H9 (cell line): ENCODE measurements at regions not wholly inside any gene's neighbourhood (a gene's known extent, or its start where the extent isn't known, plus 50 kb on each side); places are given as distances from the start of the nearest gene placed in this dataset.

Experiments
- DNase-seq: peaks from one replicate; pipeline ENCODE4 v3.0.0-alpha.2; 2017
- H2AFZ ChIP-seq: one replicate; pipeline ENCODE4 v1.6.1; 2013; ENCODE audit warnings: mild to moderate bottlenecking, low read length, control low read depth, moderate library complexity
- H2AK5ac ChIP-seq: 2 replicates; pipeline ENCODE4 v1.6.1; 2013; ENCODE audit warnings: low read length, control low read depth, mixed read lengths; ENCODE audit not compliant: insufficient read length
- H2BK120ac ChIP-seq: one replicate; pipeline ENCODE4 v1.6.1; 2013; ENCODE audit warnings: low read depth, mild to moderate bottlenecking, low read length, control low read depth, inconsistent platforms; ENCODE audit not compliant: poor library complexity, severe bottlenecking
- H2BK12ac ChIP-seq: 2 replicates; pipeline ENCODE4 v1.6.1; 2013; ENCODE audit warnings: low read length, control low read depth, mixed read lengths, low read depth; ENCODE audit not compliant: insufficient read length
- H2BK15ac ChIP-seq: 2 replicates; pipeline ENCODE4 v1.6.1; 2013; ENCODE audit warnings: low read depth, low read length, control low read depth
- H2BK20ac ChIP-seq: one replicate; pipeline ENCODE4 v1.6.1; 2013; ENCODE audit warnings: low read depth, mild to moderate bottlenecking, low read length, control low read depth, inconsistent platforms; ENCODE audit not compliant: poor library complexity, severe bottlenecking
- H2BK5ac ChIP-seq: 2 replicates; pipeline ENCODE4 v1.6.1; 2013; ENCODE audit warnings: low read length, control low read depth, mixed read lengths; ENCODE audit not compliant: insufficient read length
- H3K14ac ChIP-seq: 2 replicates; pipeline ENCODE4 v1.6.1; 2013; ENCODE audit warnings: low read length, control low read depth; ENCODE audit not compliant: insufficient read depth
- H3K18ac ChIP-seq: 2 replicates; pipeline ENCODE4 v1.6.1; 2013; ENCODE audit warnings: low read depth, mild to moderate bottlenecking, mixed read lengths, low read length, control low read depth; ENCODE audit not compliant: insufficient read length
- H3K23ac ChIP-seq: 2 replicates; pipeline ENCODE4 v1.6.1; 2013; ENCODE audit warnings: low read length, control low read depth, mixed read lengths, low read depth; ENCODE audit not compliant: insufficient read length
- H3K23me2 ChIP-seq: 2 replicates; pipeline ENCODE4 v1.6.1; 2013; ENCODE audit warnings: low read depth, mild to moderate bottlenecking, mixed read lengths, low read length, control low read depth; ENCODE audit not compliant: insufficient read length, poor library complexity, severe bottlenecking
- H3K27ac ChIP-seq: 2 replicates; pipeline ENCODE4 v1.5.1; 2013; ENCODE audit warnings: low read length, control low read depth, mixed read lengths, low read depth; ENCODE audit not compliant: insufficient read length
- H3K27me3 ChIP-seq: 2 replicates; pipeline ENCODE4 v1.6.1; 2013; ENCODE audit warnings: low read length, control low read depth, inconsistent platforms; ENCODE audit not compliant: insufficient read depth
- H3K4ac ChIP-seq: 2 replicates; pipeline ENCODE4 v1.6.1; 2013; ENCODE audit warnings: low read depth, mild to moderate bottlenecking, control low read depth, inconsistent platforms, low read length, moderate library complexity
- H3K4me1 ChIP-seq: 2 replicates; pipeline ENCODE4 v1.6.1; 2013; ENCODE audit warnings: low read length, control low read depth, inconsistent platforms; ENCODE audit not compliant: insufficient read depth
- H3K4me2 ChIP-seq: 2 replicates; pipeline ENCODE4 v1.6.1; 2013; ENCODE audit warnings: low read length, control low read depth, mixed read lengths; ENCODE audit not compliant: insufficient read length, insufficient read depth
- H3K56ac ChIP-seq: 2 replicates; pipeline ENCODE4 v1.6.1; 2013; ENCODE audit warnings: low read depth, mild to moderate bottlenecking, mixed read lengths, low read length, control low read depth; ENCODE audit not compliant: insufficient read length
- H3K79me1 ChIP-seq: 2 replicates; pipeline ENCODE4 v1.6.1; 2013; ENCODE audit warnings: low read depth, mild to moderate bottlenecking, moderate library complexity, low read length, control low read depth, inconsistent platforms; ENCODE audit not compliant: insufficient read depth, poor library complexity, severe bottlenecking
- H3K79me2 ChIP-seq: 2 replicates; pipeline ENCODE4 v1.6.1; 2013; ENCODE audit warnings: low read length, control low read depth, inconsistent platforms; ENCODE audit not compliant: insufficient read depth
- H3K9ac ChIP-seq: 2 replicates; pipeline ENCODE4 v1.6.1; 2013; ENCODE audit warnings: low read length, control low read depth, mixed read lengths; ENCODE audit not compliant: insufficient read length; ENCODE audit errors: extremely low read depth
- H3K9me3 ChIP-seq: one replicate; pipeline ENCODE4 v1.6.1; 2013; ENCODE audit warnings: low read depth, low read length, inconsistent platforms; ENCODE audit not compliant: control insufficient read depth
- H3T11ph ChIP-seq: one replicate; pipeline ENCODE4 v1.6.1; 2013; ENCODE audit warnings: mild to moderate bottlenecking, low read length, control low read depth, inconsistent platforms
- H4K20me1 ChIP-seq: one replicate; pipeline ENCODE4 v1.6.1; 2013; ENCODE audit not compliant: control insufficient read depth, insufficient read length, insufficient read depth
- H4K5ac ChIP-seq: 2 replicates; pipeline ENCODE4 v1.6.1; 2013; ENCODE audit warnings: low read depth, mild to moderate bottlenecking, mixed read lengths, low read length, control low read depth; ENCODE audit not compliant: insufficient read length
- H4K8ac ChIP-seq: replicated peaks from 2 replicates; pipeline ENCODE4 v1.6.1; 2013; ENCODE audit warnings: low read length, control low read depth, mixed read lengths, low read depth; ENCODE audit not compliant: insufficient read length
- H4K91ac ChIP-seq: 2 replicates; pipeline ENCODE4 v1.6.1; 2013; ENCODE audit warnings: low read depth, mild to moderate bottlenecking, moderate library complexity, mixed read lengths, low read length, control low read depth; ENCODE audit not compliant: insufficient read length
- H3K27ac Mint-ChIP-seq, 3 experiments: 2 replicates in 2 of 3; 3 replicates in 1 of 3; pipeline ENCODE4 v1.8.0; 2020 to 2021; ENCODE audit warnings: mixed read lengths in 3 of 3, mild to moderate bottlenecking in 1 of 3, moderate library complexity in 1 of 3
- H3K27me3 Mint-ChIP-seq: 2 replicates; pipeline ENCODE4 v1.8.0; 2021; ENCODE audit warnings: low read depth, mild to moderate bottlenecking, moderate library complexity, mixed read lengths
- H3K36me3 Mint-ChIP-seq, 3 experiments: 2 replicates in 2 of 3; 3 replicates in 1 of 3; pipeline ENCODE4 v1.8.0; 2020 to 2021; ENCODE audit warnings: low read depth in 3 of 3, mixed read lengths in 3 of 3; ENCODE audit not compliant: insufficient read depth in 1 of 3
- H3K4me1 Mint-ChIP-seq, 2 experiments: 2 replicates each; pipeline ENCODE4 v1.8.0; 2020; ENCODE audit warnings: mixed read lengths in 2 of 2
- H3K4me3 Mint-ChIP-seq, 2 experiments: 2 replicates in 1 of 2; 3 replicates in 1 of 2; pipeline ENCODE4 v1.8.0; 2020 to 2021; ENCODE audit warnings: mild to moderate bottlenecking in 2 of 2, mixed read lengths in 2 of 2, moderate library complexity in 1 of 2
- H3K9me3 Mint-ChIP-seq, 2 experiments: 2 replicates in 1 of 2; 3 replicates in 1 of 2; pipeline ENCODE4 v1.8.0; 2020; ENCODE audit warnings: mild to moderate bottlenecking in 2 of 2, mixed read lengths in 2 of 2, moderate library complexity in 1 of 2
- CTCF ChIP-seq: fragments of 200-600 bp; sonication (generic); conservative IDR thresholded peaks from 3 replicates; pipeline ENCODE4 v1.8.0; 2021; ENCODE audit warnings: antibody characterized with exemption, mild to moderate bottlenecking
- WGBS: extraction: QIAGEN DNeasy Blood & Tissue Kit; methylation state at CpG from one replicate; pipeline ENCODE4 v1.1.7; 2013; ENCODE audit warnings: missing lambda C conversion rate, low lambda C conversion rate, mixed read lengths; ENCODE audit not compliant: insufficient read length; ENCODE audit errors: extremely low coverage; 5-methylcytosine and 5-hydroxymethylcytosine counted together

GRCh38 chr6:113565306-113565705 lies 291.8 kb upstream of the MARCKS start:
- DNase-seq = no peak
- peaks cover 30 to 33% of the 10 kb centered on the region in 2 experiments for H3K4me1 Mint-ChIP-seq
- H2BK5ac ChIP-seq = no peak overlapping the region
- H2BK20ac ChIP-seq = no peak overlapping the region
- H3K56ac ChIP-seq = no peak overlapping the region
- no peak overlapping the region for H2AFZ ChIP-seq
- no peak overlapping the region for H3K23ac ChIP-seq
- no peak overlapping the region for H2AK5ac ChIP-seq
- no peaks in the 10 kb centered on the region for H4K20me1 ChIP-seq
- no peak overlapping the region for H2BK12ac ChIP-seq
- no peaks in the 10 kb centered on the region for H3K79me2 ChIP-seq
- peak overlapping the region; percentile 14 to 31; a peak in 3 of 5 replicates for H3K4me3 Mint-ChIP-seq
- H2BK120ac ChIP-seq = no peak overlapping the region
- H3K9ac ChIP-seq = no peak overlapping the region
- H3K18ac ChIP-seq = no peak overlapping the region
- no peak overlapping the region for H3K27ac Mint-ChIP-seq
- H3K4me2 ChIP-seq = peak overlapping the region; percentile 27
- H3K4me1 ChIP-seq = peaks cover 4% of the 10 kb centered on the region; the same call in 1 of the 2 replicates
- H3K27me3 Mint-ChIP-seq = peaks cover 14% of the 10 kb centered on the region
- no peak overlapping the region for H4K8ac ChIP-seq
- WGBS = no CpG with 5 or more reads among the region's 10 CpGs
- no peak overlapping the region for H4K91ac ChIP-seq
- no peak overlapping the region for H3K14ac ChIP-seq
- H3K36me3 Mint-ChIP-seq = no peaks in the 10 kb centered on the region
- no peak overlapping the region for H3K27ac ChIP-seq
- no peak overlapping the region for H3K4ac ChIP-seq
- no peaks in the 10 kb centered on the region for H3K9me3 ChIP-seq
- no peak for TF ChIP-seq CTCF
- no peak overlapping the region for H2BK15ac ChIP-seq
- no peaks in the 10 kb centered on the region for H3K23me2 ChIP-seq
- no peaks in the 10 kb centered on the region for H3K79me1 ChIP-seq
- H3K9me3 Mint-ChIP-seq = no peaks in the 10 kb centered on the region; a peak in 1 of 5 replicates
- no peak overlapping the region for H3T11ph ChIP-seq
- no peak overlapping the region for H4K5ac ChIP-seq
- H3K27me3 ChIP-seq = no peaks in the 10 kb centered on the region
